HAP-1 (cell line): ENCODE measurements at regions not wholly inside any gene's neighbourhood (a gene's known extent, or its start where the extent isn't known, plus 50 kb on each side); places are given as distances from the start of the nearest gene placed in this dataset.
"Not testable (repeated sequence)": the region's sequence is repeated elsewhere in the genome, so short reads cannot be mapped to it uniquely, and the experiment has no call there.

ENCODE experiments used
- DNase-seq, 2 experiments: peaks; one replicate each; pipeline ENCODE4 v3.0.0-alpha.2; 2016 to 2020; ENCODE audit warnings: low spot score in 2 of 2
- H3K27me3 ChIP-seq: fragments of 250-450 bp; sonication (Bioruptor Pico); 2 replicates; pipeline ENCODE4 v1.5.1; 2020; ENCODE audit warnings: low read depth, mild to moderate bottlenecking, moderate library complexity
- H3K36me3 ChIP-seq: fragments of 250-450 bp; sonication (Bioruptor Pico); replicated peaks from 2 replicates; pipeline ENCODE4 v1.5.1; 2020; ENCODE audit warnings: mild to moderate bottlenecking
- H3K4me1 ChIP-seq: fragments of 250-450 bp; sonication (Bioruptor Pico); 2 replicates; pipeline ENCODE4 v1.5.1; 2020; ENCODE audit warnings: mild to moderate bottlenecking
- H3K4me3 ChIP-seq: fragments of 250-450 bp; sonication (Bioruptor Pico); 2 replicates; pipeline ENCODE4 v1.5.1; 2020; ENCODE audit warnings: mild to moderate bottlenecking, moderate library complexity
- H3K9me3 ChIP-seq: fragments of 250-450 bp; sonication (Bioruptor Pico); 2 replicates; pipeline ENCODE4 v1.5.1; 2020; ENCODE audit warnings: mild to moderate bottlenecking, moderate library complexity
- in situ Hi-C: fragments of 300-500 bp; cut with MboI; formaldehyde crosslinking; loops from 3 replicates; pipeline ENCODE4 v1.14.3; 2020; ENCODE audit warnings: low sequenced_read_pairs, inconsistent platforms, mixed read lengths

GRCh38 chr3:148534089-148534988 is 163.4 kb upstream of the AGTR1 start:
- no peaks in the 10 kb centered on the region for H3K36me3 ChIP-seq
- no peak overlapping the region for H3K4me3 ChIP-seq
- no peaks in the 10 kb centered on the region for H3K4me1 ChIP-seq
- in situ Hi-C loops = no loop called here
- no peak for DNase-seq
- no peaks in the 10 kb centered on the region for H3K27me3 ChIP-seq
- H3K9me3 ChIP-seq = no peaks in the 10 kb centered on the region

GRCh38 chr3:148535001-148535400 is 162.7 kb upstream of the AGTR1 start:
- no peaks in the 10 kb centered on the region for H3K27me3 ChIP-seq
- H3K4me1 ChIP-seq = no peaks in the 10 kb centered on the region
- DNase-seq = no peak
- no peaks in the 10 kb centered on the region for H3K9me3 ChIP-seq
- no peaks in the 10 kb centered on the region for H3K36me3 ChIP-seq
- no peak overlapping the region for H3K4me3 ChIP-seq
- in situ Hi-C loops = no loop called here

DNA sequence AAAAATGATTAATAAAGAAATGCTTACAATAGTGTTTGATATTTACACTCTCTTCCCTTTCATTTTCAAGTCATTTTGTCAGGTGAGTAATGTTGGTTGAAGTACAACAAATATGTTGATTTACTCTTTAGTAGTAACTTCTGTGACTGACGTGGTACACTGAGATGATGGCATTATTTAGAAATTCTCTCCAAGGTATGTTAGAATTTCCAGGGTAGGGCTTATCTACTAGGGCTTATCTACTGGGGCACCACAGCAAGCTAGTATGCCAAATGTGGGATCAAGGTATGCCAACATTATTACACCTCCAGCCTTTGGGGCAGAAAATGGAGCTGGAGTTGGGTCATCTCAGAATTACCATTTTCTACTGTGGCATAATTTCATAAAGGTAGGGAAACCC is 157.4 kb upstream of the AGTR1 start:
- H3K4me1 ChIP-seq = no peaks in the 10 kb centered on the region
- H3K36me3 ChIP-seq = no peaks in the 10 kb centered on the region
- no peaks in the 10 kb centered on the region for H3K9me3 ChIP-seq
- in situ Hi-C loops = no loop called here
- no peak for DNase-seq
- no peak overlapping the region for H3K4me3 ChIP-seq
- H3K27me3 ChIP-seq = no peaks in the 10 kb centered on the region

DNA sequence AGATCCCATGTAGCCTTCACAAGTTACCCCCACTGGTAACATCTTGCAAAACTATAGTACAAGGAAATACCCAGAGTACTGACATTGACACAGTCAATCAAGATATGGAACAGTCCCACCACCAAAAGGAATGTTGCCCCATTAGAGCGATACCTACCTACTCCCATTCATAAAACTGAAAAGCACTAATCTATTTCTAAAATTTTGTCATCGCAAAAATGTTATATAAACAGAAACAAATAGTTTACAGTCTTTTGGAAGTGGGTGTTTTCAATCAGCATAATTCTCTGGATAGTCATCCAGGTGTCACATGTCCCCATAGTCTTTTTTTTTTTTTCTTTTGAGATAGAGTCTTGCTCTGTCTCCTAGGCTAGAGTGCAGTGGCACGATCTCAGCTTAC is 156.9 kb upstream of the AGTR1 start:
- no peak overlapping the region for H3K4me3 ChIP-seq
- no peaks in the 10 kb centered on the region for H3K36me3 ChIP-seq
- in situ Hi-C loops = no loop called here
- H3K27me3 ChIP-seq = no peaks in the 10 kb centered on the region
- no peaks in the 10 kb centered on the region for H3K4me1 ChIP-seq
- no peak for DNase-seq
- no peaks in the 10 kb centered on the region for H3K9me3 ChIP-seq

- DNase-seq = no peak
- H3K9me3 ChIP-seq = no peaks in the 10 kb centered on the region
- no peaks in the 10 kb centered on the region for H3K27me3 ChIP-seq
- no peak overlapping the region for H3K4me3 ChIP-seq
- in situ Hi-C loops = no loop called here
- no peaks in the 10 kb centered on the region for H3K36me3 ChIP-seq
- H3K4me1 ChIP-seq = no peaks in the 10 kb centered on the region
Measured at GRCh38 chr3:148546959-148547358, 150.7 kb upstream of the AGTR1 start.

- in situ Hi-C loops = no loop called here
- H3K9me3 ChIP-seq = no peaks in the 10 kb centered on the region
- H3K4me1 ChIP-seq = no peaks in the 10 kb centered on the region
- no peaks in the 10 kb centered on the region for H3K27me3 ChIP-seq
- no peak overlapping the region for H3K4me3 ChIP-seq
- H3K36me3 ChIP-seq = no peaks in the 10 kb centered on the region
- no peak for DNase-seq
Measured at GRCh38 chr3:148551767-148552260, 145.9 kb upstream of the AGTR1 start.

DNA sequence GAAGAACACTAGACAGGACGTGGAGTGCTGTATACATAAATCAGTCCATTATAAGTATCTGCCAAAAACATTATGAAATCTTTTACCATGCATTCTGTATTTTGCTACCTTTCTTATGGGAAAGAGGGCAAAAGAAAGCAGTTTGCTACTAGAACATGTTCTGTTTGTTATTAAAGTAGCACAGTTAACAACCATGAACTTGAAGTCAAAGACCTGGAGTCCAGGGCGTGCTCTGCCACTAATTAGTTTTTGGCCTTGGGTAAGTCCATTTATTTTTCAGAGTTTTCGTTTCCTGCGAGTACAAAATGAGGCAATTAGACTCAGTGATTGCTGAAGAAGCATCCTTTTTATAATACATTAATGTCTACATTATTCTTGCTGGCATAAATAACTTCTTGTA is 143.3 kb upstream of the AGTR1 start:
- H3K4me1 ChIP-seq = no peaks in the 10 kb centered on the region
- no peaks in the 10 kb centered on the region for H3K9me3 ChIP-seq
- H3K36me3 ChIP-seq = no peaks in the 10 kb centered on the region
- DNase-seq = no peak
- in situ Hi-C loops = no loop called here
- H3K4me3 ChIP-seq = no peak overlapping the region
- H3K27me3 ChIP-seq = no peaks in the 10 kb centered on the region

DNA sequence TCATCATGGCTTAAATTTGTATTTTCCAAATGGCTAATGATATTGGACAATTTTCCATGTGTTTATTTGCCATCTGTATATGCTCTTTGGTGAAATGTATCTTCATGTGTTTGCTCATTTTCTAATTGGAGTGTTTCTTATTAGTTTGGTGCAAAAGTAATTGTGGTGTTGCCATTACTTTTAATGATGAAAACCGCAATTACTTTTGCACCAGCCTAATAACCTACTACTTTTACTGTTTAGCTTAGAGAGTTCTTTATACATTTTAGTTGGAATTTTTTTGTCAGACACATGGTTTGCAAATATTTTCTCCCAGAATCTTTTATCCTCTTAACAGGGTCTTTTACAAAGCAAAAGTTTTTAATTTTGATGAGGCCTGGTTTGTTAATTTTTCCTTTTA is 141.0 kb upstream of the AGTR1 start:
- H3K9me3 ChIP-seq = no peaks in the 10 kb centered on the region; the same call in 1 of the 2 replicates
- H3K4me3 ChIP-seq = no peak overlapping the region
- in situ Hi-C loops = no loop called here
- no peaks in the 10 kb centered on the region for H3K27me3 ChIP-seq
- H3K36me3 ChIP-seq = no peaks in the 10 kb centered on the region
- no peak for DNase-seq
- no peaks in the 10 kb centered on the region for H3K4me1 ChIP-seq

- H3K4me3 ChIP-seq, H3K36me3 ChIP-seq, H3K9me3 ChIP-seq, in situ Hi-C loops, H3K4me1 ChIP-seq, H3K27me3 ChIP-seq, DNase-seq: not testable (repeated sequence)
Measured at GRCh38 chr3:148577579-148577978, 120.1 kb upstream of the AGTR1 start.

GRCh38 chr3:148582126-148582525 is 115.6 kb upstream of the AGTR1 start:
- H3K4me1 ChIP-seq = no peaks in the 10 kb centered on the region
- H3K9me3 ChIP-seq = no peaks in the 10 kb centered on the region
- no peaks in the 10 kb centered on the region for H3K27me3 ChIP-seq
- no peak for DNase-seq
- no peaks in the 10 kb centered on the region for H3K36me3 ChIP-seq
- in situ Hi-C loops = no loop called here
- H3K4me3 ChIP-seq = no peak overlapping the region

DNA sequence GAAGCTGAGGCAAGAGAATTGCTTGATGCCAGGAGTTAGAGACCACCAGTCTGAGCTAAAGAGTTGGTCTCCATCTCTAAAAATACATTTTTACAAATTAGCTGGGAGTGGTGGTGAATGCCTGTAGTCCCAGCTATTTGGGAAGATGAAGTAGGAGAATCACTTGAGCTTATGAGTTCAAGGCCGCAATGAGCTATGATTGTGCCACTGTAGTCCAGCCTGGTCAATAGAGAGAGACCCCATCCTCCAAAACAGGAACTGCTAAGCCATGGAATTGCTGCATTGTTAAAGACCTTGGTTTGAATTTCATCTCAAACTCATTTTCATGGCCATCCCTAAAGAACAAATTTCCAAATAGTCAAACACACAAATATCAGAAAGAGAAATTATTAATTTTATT is 113.9 kb upstream of the AGTR1 start:
- no peak overlapping the region for H3K4me3 ChIP-seq
- H3K9me3 ChIP-seq = no peaks in the 10 kb centered on the region
- no peak for DNase-seq
- no peaks in the 10 kb centered on the region for H3K27me3 ChIP-seq
- no peaks in the 10 kb centered on the region for H3K36me3 ChIP-seq
- H3K4me1 ChIP-seq = no peaks in the 10 kb centered on the region
- in situ Hi-C loops = no loop called here

GRCh38 chr3:148584438-148584837 is 113.3 kb upstream of the AGTR1 start:
- no peak for DNase-seq
- Histone ChIP-seq H3K27me3 (no peaks in the 10 kb centered on the region), H3K4me3 (no peak overlapping the region), H3K9me3 (no peaks in the 10 kb centered on the region), H3K36me3 (no peaks in the 10 kb centered on the region), H3K4me1 (no peaks in the 10 kb centered on the region)
- in situ Hi-C loops = no loop called here

DNA sequence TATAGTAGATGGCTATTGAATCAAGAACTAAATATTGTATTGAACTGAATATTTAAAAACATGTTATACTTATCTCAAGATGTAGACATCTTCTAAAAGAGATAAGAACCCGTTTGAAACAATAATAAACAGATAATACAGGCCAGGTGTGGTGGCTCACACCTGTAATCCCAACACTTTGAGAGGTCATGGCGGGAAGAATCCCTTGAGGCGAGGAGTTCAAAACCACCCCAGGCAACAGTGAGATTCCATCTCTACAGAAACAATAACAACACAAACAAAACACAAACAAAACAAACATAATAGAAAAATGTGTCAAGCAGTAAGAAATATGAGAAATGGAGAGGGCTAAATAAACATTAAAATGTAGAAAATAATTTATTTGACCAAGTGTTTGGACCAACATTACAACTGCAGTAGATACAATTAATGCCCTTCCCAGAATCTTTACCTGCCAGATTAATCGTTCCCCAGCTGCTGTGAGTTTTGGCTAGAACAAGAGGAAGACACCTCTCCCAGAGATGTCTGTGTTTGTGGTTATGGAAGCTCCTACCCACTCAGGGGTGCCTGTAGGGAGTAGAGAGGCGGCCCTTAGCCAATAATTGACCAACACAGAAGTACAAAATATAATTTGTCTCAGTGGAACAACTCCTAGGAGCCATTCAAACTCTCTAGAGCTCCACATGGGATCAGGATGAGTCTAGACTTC is 111.9 kb upstream of the AGTR1 start:
- Histone ChIP-seq H3K4me3 (no peak overlapping the region), H3K4me1 (no peaks in the 10 kb centered on the region), H3K27me3 (no peaks in the 10 kb centered on the region), H3K36me3 (no peaks in the 10 kb centered on the region), H3K9me3 (no peaks in the 10 kb centered on the region)
- in situ Hi-C loops = no loop called here
- no peak for DNase-seq

- no peak for DNase-seq
- Histone ChIP-seq H3K4me1 (no peaks in the 10 kb centered on the region), H3K9me3 (no peaks in the 10 kb centered on the region), H3K4me3 (no peak overlapping the region), H3K27me3 (no peaks in the 10 kb centered on the region), H3K36me3 (no peaks in the 10 kb centered on the region)
- in situ Hi-C loops = no loop called here
Measured at GRCh38 chr3:148588291-148588690, 109.4 kb upstream of the AGTR1 start.
